ENCODE measurements at regions not wholly inside any gene's neighbourhood (a gene's known extent, or its start where the extent isn't known, plus 50 kb on each side); places are given as distances from the start of the nearest gene placed in this dataset.

- TF ChIP-seq CTCF (IDR thresholded peaks at IDR 0.05; ENCODE audit: low read depth, low read length): no peak
- TF ChIP-seq POLR2A (IDR thresholded peaks at IDR 0.05; ENCODE audit: extremely low read depth, insufficient read length): no peak
- no peak for TF ChIP-seq MYC (IDR thresholded peaks at IDR 0.05; ENCODE audit: low read depth, low read length)
- no peak for TF ChIP-seq MAX (IDR thresholded peaks at IDR 0.05; ENCODE audit: low read depth, low read length)
Measured at GRCh38 chr11:122190768-122191167, 74.8 kb upstream of the BLID start.
